Common myeloid progenitor, CD34-positive (primary cell): ENCODE measurements at regions not wholly inside any gene's neighbourhood (a gene's known extent, or its start where the extent isn't known, plus 50 kb on each side); places are given as distances from the start of the nearest gene placed in this dataset.

Experiments used
- CTCF ChIA-PET: fragments of 350-600 bp; sonication (Branson Sonifier 250); formaldehyde crosslinking; loops from one replicate; lab custom pipeline; 2021; ENCODE audit warnings: antibody characterized with exemption; lab: Charles Lee
- POLR2A ChIA-PET: fragments of 350-600 bp; sonication (Branson Sonifier 250); formaldehyde crosslinking; loops from one replicate; lab custom pipeline; 2021; ENCODE audit warnings: antibody characterized with exemption; lab: Charles Lee
- DNase-seq, 3 donors: peaks; one replicate each; pipeline versions ENCODE4 v3.0.0 to v3.0.0-alpha.2; 2013
- H3K27ac ChIP-seq, 2 experiments: 1 replicate in 1 of 2; 2 replicates in 1 of 2; pipeline ENCODE4 v1.7.0; 2013; ENCODE audit warnings: inconsistent platforms in 2 of 2, low read length in 2 of 2, mild to moderate bottlenecking in 2 of 2, low read depth in 1 of 2, moderate library complexity in 1 of 2; ENCODE audit not compliant: severe bottlenecking in 2 of 2, insufficient read depth in 1 of 2, poor library complexity in 1 of 2
- H3K27me3 ChIP-seq, 5 experiments: replicated peaks in 2 of 5; 1 replicate in 3 of 5; 2 replicates in 2 of 5; pipeline versions ENCODE4 v1.6.1 to v1.7.0; 2013; ENCODE audit warnings: low read length in 4 of 5, mild to moderate bottlenecking in 2 of 5, moderate library complexity in 2 of 5, inconsistent platforms in 1 of 5; ENCODE audit not compliant: insufficient read depth in 5 of 5, control insufficient read depth in 4 of 5
- H3K36me3 ChIP-seq, 4 experiments: 1 replicate in 2 of 4; 2 replicates in 2 of 4; pipeline versions ENCODE4 v1.6.1 to v1.7.0; 2013; ENCODE audit warnings: low read length in 3 of 4, control low read depth in 1 of 4, mild to moderate bottlenecking in 1 of 4; ENCODE audit not compliant: control insufficient read depth in 4 of 4, insufficient read depth in 4 of 4
- H3K4me1 ChIP-seq, 4 experiments: 1 replicate in 3 of 4; 2 replicates in 1 of 4; pipeline versions ENCODE4 v1.6.1 to v1.7.1; 2013; ENCODE audit warnings: low read length in 3 of 4, mild to moderate bottlenecking in 3 of 4, control low read depth in 1 of 4, inconsistent platforms in 1 of 4, moderate library complexity in 1 of 4; ENCODE audit not compliant: control insufficient read depth in 4 of 4, insufficient read depth in 4 of 4; ENCODE audit errors: control extremely low read depth in 1 of 4
- H3K4me3 ChIP-seq, 7 experiments: 1 replicate in 4 of 7; 2 replicates in 3 of 7; pipeline versions ENCODE4 v1.5.1 to v1.7.0; 2013; ENCODE audit warnings: mild to moderate bottlenecking in 7 of 7, low read length in 6 of 7, moderate library complexity in 6 of 7, inconsistent platforms in 2 of 7, low read depth in 2 of 7, control low read depth in 1 of 7; ENCODE audit not compliant: insufficient read depth in 4 of 7, control insufficient read depth in 1 of 7; ENCODE audit errors: extremely low read depth in 1 of 7
- H3K9me3 ChIP-seq, 5 experiments: 1 replicate in 4 of 5; 2 replicates in 1 of 5; pipeline versions ENCODE4 v1.6.1 to v1.7.1; 2013; ENCODE audit warnings: low read length in 4 of 5, mild to moderate bottlenecking in 2 of 5, inconsistent platforms in 1 of 5, low read depth in 1 of 5, moderate library complexity in 1 of 5; ENCODE audit not compliant: control insufficient read depth in 4 of 5, insufficient read depth in 2 of 5; ENCODE audit errors: control extremely low read depth in 1 of 5
- WGBS: methylation state at CpG from one replicate; pipeline ENCODE4 v1.1.5; 2013; ENCODE audit not compliant: insufficient coverage; 5-methylcytosine and 5-hydroxymethylcytosine counted together

GRCh38 chr10:90640756-90641155, 217.1 kb downstream of the HTR7 start:
- ChIA-PET POLR2A (no interaction called here), CTCF (no interaction called here)
- Histone ChIP-seq H3K27me3 (peaks cover 0 to 2% (median 0%) of the 10 kb centered on the region in 5 experiments), H3K4me3 (no peak overlapping the region), H3K9me3 (no peaks in the 10 kb centered on the region), H3K36me3 (no peaks in the 10 kb centered on the region), H3K4me1 (no peaks in the 10 kb centered on the region), H3K27ac (no peak overlapping the region)
- no CpG with 5 or more reads among the region's 2 CpGs for WGBS
- no peak for DNase-seq

GRCh38 chr10:90641731-90642130, 216.1 kb downstream of the HTR7 start:
- Histone ChIP-seq H3K36me3 (no peaks in the 10 kb centered on the region), H3K4me1 (no peaks in the 10 kb centered on the region), H3K27me3 (no peaks in the 10 kb centered on the region), H3K27ac (no peak overlapping the region), H3K9me3 (no peaks in the 10 kb centered on the region), H3K4me3 (no peak overlapping the region)
- CTCF ChIA-PET = no interaction called here
- 94% methylated on average over 2 of the region's 4 CpGs for WGBS
- no peak for DNase-seq
- POLR2A ChIA-PET = no interaction called here

DNA sequence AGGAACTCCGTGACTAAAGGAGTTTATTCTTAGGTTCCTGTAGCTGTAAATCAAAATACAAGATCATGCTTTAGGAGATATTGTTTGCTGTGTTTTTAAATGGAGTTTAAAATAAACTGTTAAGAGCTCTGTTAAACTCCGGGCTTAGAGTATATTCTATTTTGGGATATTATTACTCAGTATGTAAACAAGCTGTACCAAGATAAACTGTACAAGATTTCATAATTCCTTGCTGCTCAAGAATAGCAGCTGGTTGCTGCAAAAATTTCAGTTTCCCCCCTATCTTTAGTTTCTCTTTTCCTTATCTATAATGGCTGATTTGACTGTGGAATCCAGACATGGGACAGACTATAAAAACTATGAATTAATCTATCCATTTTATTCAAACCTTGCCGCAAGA, 215.7 kb downstream of the HTR7 start:
- WGBS = 70% methylated on average over 1 of the region's 3 CpGs
- H3K4me3 ChIP-seq = no peak overlapping the region
- DNase-seq = no peak
- ChIA-PET POLR2A (no interaction called here), CTCF (no interaction called here)
- no peak overlapping the region for H3K27ac ChIP-seq
- H3K36me3 ChIP-seq = no peaks in the 10 kb centered on the region
- H3K9me3 ChIP-seq = no peaks in the 10 kb centered on the region
- no peaks in the 10 kb centered on the region for H3K4me1 ChIP-seq
- no peaks in the 10 kb centered on the region for H3K27me3 ChIP-seq

DNA sequence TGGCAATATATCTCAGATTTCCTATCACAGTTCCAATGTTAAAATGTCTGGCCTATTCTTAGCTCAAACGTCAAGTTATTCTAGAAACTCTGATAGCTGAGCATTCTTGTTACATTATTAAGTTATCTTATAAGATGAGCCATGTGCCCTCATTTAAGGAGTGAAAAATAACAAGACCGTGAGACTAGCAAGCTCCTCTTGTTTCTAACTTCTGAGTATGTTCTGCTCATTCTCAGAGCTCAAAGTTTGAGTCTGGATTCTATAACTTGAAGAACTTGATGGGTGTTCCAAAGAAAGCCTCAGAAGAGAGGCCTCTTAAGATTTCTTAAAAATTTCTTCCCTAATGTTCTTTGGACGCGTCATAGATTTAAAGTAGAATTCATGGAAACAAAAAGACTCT, 215.2 kb downstream of the HTR7 start:
- H3K27me3 ChIP-seq = no peaks in the 10 kb centered on the region
- no peaks in the 10 kb centered on the region for H3K9me3 ChIP-seq
- CTCF ChIA-PET = no interaction called here
- no peak overlapping the region for H3K27ac ChIP-seq
- no peak overlapping the region for H3K4me3 ChIP-seq
- no peak for DNase-seq
- no peaks in the 10 kb centered on the region for H3K36me3 ChIP-seq
- 92% methylated on average over 2 of the region's 4 CpGs for WGBS
- POLR2A ChIA-PET = no interaction called here
- H3K4me1 ChIP-seq = no peaks in the 10 kb centered on the region

DNA sequence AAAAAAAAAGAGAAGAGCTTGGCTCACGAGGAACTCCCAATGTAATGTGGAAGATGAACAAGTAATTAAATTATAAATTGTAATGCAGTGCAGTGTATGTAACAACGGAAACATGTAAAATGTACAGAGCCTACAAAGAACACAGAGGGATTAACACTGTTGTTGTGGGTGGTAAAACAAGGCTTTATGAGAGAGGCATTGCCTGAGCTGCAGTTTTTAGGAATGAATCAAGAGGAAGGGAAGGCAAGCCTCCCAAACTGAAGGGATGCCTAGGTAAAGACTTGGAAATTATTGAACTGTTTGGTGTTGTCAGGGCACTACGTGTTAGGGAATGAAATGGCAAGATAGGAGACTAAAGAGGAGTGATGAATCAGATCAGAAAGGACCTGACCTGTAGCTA, 213.7 kb downstream of the HTR7 start:
- Histone ChIP-seq H3K27ac (no peak overlapping the region), H3K9me3 (no peaks in the 10 kb centered on the region), H3K4me1 (no peaks in the 10 kb centered on the region), H3K36me3 (no peaks in the 10 kb centered on the region), H3K27me3 (no peaks in the 10 kb centered on the region), H3K4me3 (no peak overlapping the region)
- WGBS = 86% methylated on average over 3 of the region's 3 CpGs
- DNase-seq = no peak
- CTCF ChIA-PET = no interaction called here
- POLR2A ChIA-PET = no interaction called here

DNA sequence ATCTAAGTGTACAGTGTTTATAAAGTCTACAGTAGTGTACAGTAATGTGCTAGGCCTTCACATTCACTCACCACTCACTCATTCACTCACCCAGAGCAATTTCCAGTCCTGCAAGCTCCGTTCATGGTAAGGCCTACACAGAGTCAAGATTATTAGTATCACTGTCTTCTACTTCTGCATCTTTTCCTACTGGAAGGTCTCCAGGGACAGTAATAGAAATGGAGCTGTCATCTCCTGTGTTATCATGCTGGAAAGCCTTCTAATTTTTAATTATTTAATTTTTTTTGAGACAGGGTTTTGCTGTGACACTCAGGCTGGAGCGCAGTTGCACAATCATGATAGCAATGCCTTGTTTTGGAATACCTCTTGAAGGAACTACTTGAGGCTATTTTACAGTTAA, 207.0 kb downstream of the HTR7 start:
- no peak overlapping the region for H3K27ac ChIP-seq
- H3K9me3 ChIP-seq = no peaks in the 10 kb centered on the region
- no peak for DNase-seq
- ChIA-PET CTCF (no interaction called here), POLR2A (no interaction called here)
- no peaks in the 10 kb centered on the region for H3K4me1 ChIP-seq
- no peak overlapping the region for H3K4me3 ChIP-seq
- H3K36me3 ChIP-seq = no peaks in the 10 kb centered on the region
- H3K27me3 ChIP-seq = no peaks in the 10 kb centered on the region
- no CpG with 5 or more reads among the region's 2 CpGs for WGBS

- CTCF ChIA-PET = interaction anchor here (0.7 kb wide), 1 partner anchor 32 kb away, joined by 3 read pairs; no protein-coding TSS in a partner anchor
- Histone ChIP-seq H3K4me3 (no peak overlapping the region), H3K4me1 (no peaks in the 10 kb centered on the region), H3K9me3 (no peaks in the 10 kb centered on the region), H3K27me3 (no peaks in the 10 kb centered on the region), H3K27ac (no peak overlapping the region), H3K36me3 (no peaks in the 10 kb centered on the region)
- DNase-seq = no peak
- POLR2A ChIA-PET = no interaction called here
These were observed 205.3 kb downstream of the HTR7 start for GRCh38 chr10:90652519-90652918.
